ENCODE measurements at regions not wholly inside any gene's neighbourhood (a gene's known extent, or its start where the extent isn't known, plus 50 kb on each side); places are given as distances from the start of the nearest gene placed in this dataset.

- no peak for DNase-seq (ENCODE audit: low read depth, low spot score)
- H3K27ac ChIP-seq (ENCODE audit: low read depth, low read length): no peak overlapping the region
- CTCF ChIA-PET: no interaction called here
- H3K9me3 ChIP-seq (ENCODE audit: control insufficient read depth, insufficient read depth, low read length): no peaks in the 10 kb centered on the region
- H3K4me3 ChIP-seq (ENCODE audit: low read depth, low read length): no peak overlapping the region
- TF ChIP-seq CTCF (IDR thresholded peaks at IDR 0.05; ENCODE audit: low read depth, low read length): no peak
- no peaks in the 10 kb centered on the region for H3K27me3 ChIP-seq (ENCODE audit: control insufficient read depth, insufficient read depth, low read length)
- POLR2A ChIA-PET: no interaction called here
Measured at GRCh38 chr13:90455823-90456222, 891.7 kb upstream of the MIR17HG start.

GRCh38 chr13:90461398-90461797, 886.1 kb upstream of the MIR17HG start:
- Histone ChIP-seq H3K4me3 (ENCODE audit: low read depth, low read length) (no peak overlapping the region), H3K27ac (ENCODE audit: low read depth, low read length) (no peak overlapping the region), H3K27me3 (ENCODE audit: control insufficient read depth, insufficient read depth, low read length) (no peaks in the 10 kb centered on the region), H3K9me3 (ENCODE audit: control insufficient read depth, insufficient read depth, low read length) (no peaks in the 10 kb centered on the region)
- no peak for TF ChIP-seq CTCF (IDR thresholded peaks at IDR 0.05; ENCODE audit: low read depth, low read length)
- DNase-seq (ENCODE audit: low read depth, low spot score): no peak
- ChIA-PET POLR2A (no interaction called here), CTCF (no interaction called here)

DNA sequence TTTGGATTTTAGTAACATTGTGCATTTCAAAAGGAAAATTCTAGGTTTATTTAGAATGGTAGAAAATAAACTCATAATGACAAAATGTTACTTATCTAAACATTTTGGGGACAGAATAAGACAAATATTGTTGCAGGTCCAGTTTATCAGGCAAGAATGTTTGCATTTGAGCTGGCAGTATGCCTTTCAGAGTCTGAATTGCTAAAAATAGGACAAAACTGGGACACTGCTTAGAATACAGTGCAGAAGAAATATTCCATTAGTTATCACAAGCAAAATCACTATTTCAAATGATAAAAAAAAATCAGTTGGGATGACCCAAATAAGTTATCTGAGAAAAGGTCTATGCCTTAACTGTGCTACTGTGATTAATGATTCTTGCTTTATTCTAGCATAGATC, 870.3 kb upstream of the MIR17HG start:
- H3K27me3 ChIP-seq (ENCODE audit: control insufficient read depth, insufficient read depth, low read length): no peaks in the 10 kb centered on the region
- ChIA-PET POLR2A (no interaction called here), CTCF (no interaction called here)
- H3K4me3 ChIP-seq (ENCODE audit: low read depth, low read length): no peak overlapping the region
- TF ChIP-seq CTCF (IDR thresholded peaks at IDR 0.05; ENCODE audit: low read depth, low read length): no peak
- no peaks in the 10 kb centered on the region for H3K9me3 ChIP-seq (ENCODE audit: control insufficient read depth, insufficient read depth, low read length)
- H3K27ac ChIP-seq (ENCODE audit: low read depth, low read length): no peak overlapping the region
- DNase-seq (ENCODE audit: low read depth, low spot score): no peak

- no peak overlapping the region for H3K4me3 ChIP-seq (ENCODE audit: low read depth, low read length)
- DNase-seq (ENCODE audit: low read depth, low spot score): no peak
- no peaks in the 10 kb centered on the region for H3K9me3 ChIP-seq (ENCODE audit: control insufficient read depth, insufficient read depth, low read length)
- H3K27me3 ChIP-seq (ENCODE audit: control insufficient read depth, insufficient read depth, low read length): no peaks in the 10 kb centered on the region
- H3K27ac ChIP-seq (ENCODE audit: low read depth, low read length): no peak overlapping the region
- ChIA-PET CTCF (no interaction called here), POLR2A (no interaction called here)
- no peak for TF ChIP-seq CTCF (IDR thresholded peaks at IDR 0.05; ENCODE audit: low read depth, low read length)
Measured at GRCh38 chr13:90483906-90484305, 863.6 kb upstream of the MIR17HG start.

DNA sequence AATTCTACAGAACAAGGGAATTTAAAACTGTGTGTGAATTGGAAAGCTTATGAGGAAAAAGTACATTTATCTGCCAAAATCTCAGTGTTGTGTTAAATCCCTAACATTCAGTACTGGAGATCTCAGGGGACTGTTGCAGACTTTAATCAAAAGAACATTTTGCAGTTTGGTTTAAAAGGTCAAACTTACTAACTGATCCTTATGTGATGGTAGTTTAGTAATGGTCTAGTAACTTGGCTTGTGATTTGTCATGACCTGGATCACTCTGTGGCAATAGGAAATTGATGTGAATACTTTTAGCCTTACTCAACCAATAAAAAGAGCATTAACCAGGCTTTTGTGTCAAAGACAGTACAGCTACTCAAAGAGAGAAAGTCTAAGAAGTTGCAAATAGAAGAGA, 862.1 kb upstream of the MIR17HG start:
- H3K27ac ChIP-seq (ENCODE audit: low read depth, low read length): no peak overlapping the region
- TF ChIP-seq CTCF (IDR thresholded peaks at IDR 0.05; ENCODE audit: low read depth, low read length): no peak

More for the DNA sequence above, 862.1 kb upstream of the MIR17HG start:
- no peaks in the 10 kb centered on the region for H3K27me3 ChIP-seq (ENCODE audit: control insufficient read depth, insufficient read depth, low read length)
- DNase-seq (ENCODE audit: low read depth, low spot score): no peak
- CTCF ChIA-PET: no interaction called here
- no peak overlapping the region for H3K4me3 ChIP-seq (ENCODE audit: low read depth, low read length)
- POLR2A ChIA-PET: no interaction called here
- no peaks in the 10 kb centered on the region for H3K9me3 ChIP-seq (ENCODE audit: control insufficient read depth, insufficient read depth, low read length)

Data from AG04450 (cell line).